ENCODE measurements at regions not wholly inside any gene's neighbourhood (a gene's known extent, or its start where the extent isn't known, plus 50 kb on each side); places are given as distances from the start of the nearest gene placed in this dataset.

DNA sequence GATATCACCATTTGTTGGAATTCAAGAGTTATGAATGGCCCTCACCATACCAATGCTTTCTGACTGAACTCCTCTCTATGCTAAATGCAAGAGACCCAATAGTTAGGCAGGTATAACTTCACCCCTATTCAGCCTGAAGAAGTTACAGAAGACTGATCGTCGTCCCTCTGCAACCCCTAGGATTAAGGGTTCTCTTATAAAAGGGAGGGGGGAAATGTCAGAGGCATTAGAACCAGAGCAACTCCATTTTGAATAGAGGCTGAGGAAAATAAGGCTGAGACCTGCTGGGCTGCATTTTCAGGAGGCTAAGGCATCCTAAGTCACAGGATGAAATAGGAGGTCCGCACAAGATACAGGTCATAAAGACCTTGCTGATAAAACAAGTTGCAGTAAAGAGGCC is 494.3 kb downstream of the SPRY1 start:
- TF ChIP-seq, protein P1, sequence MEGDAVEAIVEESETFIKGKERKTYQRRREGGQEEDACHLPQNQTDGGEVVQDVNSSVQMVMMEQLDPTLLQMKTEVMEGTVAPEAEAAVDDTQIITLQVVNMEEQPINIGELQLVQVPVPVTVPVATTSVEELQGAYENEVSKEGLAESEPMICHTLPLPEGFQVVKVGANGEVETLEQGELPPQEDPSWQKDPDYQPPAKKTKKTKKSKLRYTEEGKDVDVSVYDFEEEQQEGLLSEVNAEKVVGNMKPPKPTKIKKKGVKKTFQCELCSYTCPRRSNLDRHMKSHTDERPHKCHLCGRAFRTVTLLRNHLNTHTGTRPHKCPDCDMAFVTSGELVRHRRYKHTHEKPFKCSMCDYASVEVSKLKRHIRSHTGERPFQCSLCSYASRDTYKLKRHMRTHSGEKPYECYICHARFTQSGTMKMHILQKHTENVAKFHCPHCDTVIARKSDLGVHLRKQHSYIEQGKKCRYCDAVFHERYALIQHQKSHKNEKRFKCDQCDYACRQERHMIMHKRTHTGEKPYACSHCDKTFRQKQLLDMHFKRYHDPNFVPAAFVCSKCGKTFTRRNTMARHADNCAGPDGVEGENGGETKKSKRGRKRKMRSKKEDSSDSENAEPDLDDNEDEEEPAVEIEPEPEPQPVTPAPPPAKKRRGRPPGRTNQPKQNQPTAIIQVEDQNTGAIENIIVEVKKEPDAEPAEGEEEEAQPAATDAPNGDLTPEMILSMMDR (conservative IDR thresholded peaks at IDR 0.05): no peak

DNA sequence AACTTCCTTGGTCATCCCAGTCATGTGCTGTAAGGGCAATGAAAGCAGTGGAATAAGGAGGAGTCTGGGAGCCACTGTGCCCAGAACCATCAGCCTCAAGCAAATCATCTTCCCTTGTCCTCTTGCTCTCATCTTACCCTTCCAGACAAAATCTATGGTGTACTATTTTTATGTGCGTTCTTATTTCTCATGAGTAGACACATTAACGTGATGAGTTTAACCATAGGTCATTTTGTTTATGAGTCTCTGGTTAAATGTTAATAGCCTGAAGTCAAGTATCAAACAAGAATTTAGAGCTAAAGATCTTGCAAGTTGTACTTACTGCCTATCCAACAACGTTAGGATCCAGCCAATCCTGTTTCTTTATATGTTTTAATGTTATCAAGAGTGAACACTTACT is 495.3 kb downstream of the SPRY1 start:
- H3K27ac ChIP-seq: no peak overlapping the region; the same call in 1 of the 2 replicates
- TF ChIP-seq, protein P1 (conservative IDR thresholded peaks at IDR 0.05): no peak

More for the DNA sequence above, 494.3 kb downstream of the SPRY1 start:
- no peak overlapping the region for H3K27ac ChIP-seq

DNA sequence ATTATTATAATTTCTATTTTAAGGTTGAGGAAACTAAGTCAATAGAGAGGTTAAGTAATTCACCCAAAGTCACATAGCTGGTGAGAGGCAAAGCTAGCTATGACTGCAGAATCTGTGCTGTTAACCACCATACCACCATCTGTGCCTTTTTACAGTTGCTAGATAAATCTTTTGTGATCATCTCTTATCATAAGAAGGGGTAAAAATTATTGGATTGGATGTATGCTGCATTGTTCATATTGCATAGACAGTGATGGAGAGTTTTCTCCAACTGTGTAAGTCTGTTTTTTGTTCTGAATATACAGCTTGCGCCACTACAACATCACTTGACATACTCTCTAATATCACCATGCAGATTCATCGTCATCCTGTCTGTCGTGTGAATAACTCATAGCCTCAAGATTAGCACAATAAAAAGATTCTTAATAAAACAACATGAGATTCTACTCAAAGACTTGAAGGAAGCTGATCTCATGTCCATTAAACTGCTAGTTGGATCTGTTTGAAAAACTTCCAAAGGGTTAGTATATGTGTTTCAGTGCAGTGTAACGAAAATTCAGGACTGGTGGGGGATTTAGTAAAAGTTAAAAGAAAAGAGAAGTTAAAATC is 495.9 kb downstream of the SPRY1 start:
- peak overlapping the region; percentile 73 for H3K27ac ChIP-seq
- TF ChIP-seq, protein P1 (conservative IDR thresholded peaks at IDR 0.05): no peak

- TF ChIP-seq, protein P1 (conservative IDR thresholded peaks at IDR 0.05): no peak
Observed at GRCh38 chr4:123893011-123893981, 496.7 kb downstream of the SPRY1 start.

GRCh38 chr4:123896446-123897071 is 500.0 kb downstream of the SPRY1 start:
- TF ChIP-seq, protein P1 (conservative IDR thresholded peaks at IDR 0.05): no peak
- no peak overlapping the region for H3K27ac ChIP-seq

More at GRCh38 chr4:123893011-123893981, 496.7 kb downstream of the SPRY1 start:
- peak overlapping the region; percentile 73 for H3K27ac ChIP-seq

DNA sequence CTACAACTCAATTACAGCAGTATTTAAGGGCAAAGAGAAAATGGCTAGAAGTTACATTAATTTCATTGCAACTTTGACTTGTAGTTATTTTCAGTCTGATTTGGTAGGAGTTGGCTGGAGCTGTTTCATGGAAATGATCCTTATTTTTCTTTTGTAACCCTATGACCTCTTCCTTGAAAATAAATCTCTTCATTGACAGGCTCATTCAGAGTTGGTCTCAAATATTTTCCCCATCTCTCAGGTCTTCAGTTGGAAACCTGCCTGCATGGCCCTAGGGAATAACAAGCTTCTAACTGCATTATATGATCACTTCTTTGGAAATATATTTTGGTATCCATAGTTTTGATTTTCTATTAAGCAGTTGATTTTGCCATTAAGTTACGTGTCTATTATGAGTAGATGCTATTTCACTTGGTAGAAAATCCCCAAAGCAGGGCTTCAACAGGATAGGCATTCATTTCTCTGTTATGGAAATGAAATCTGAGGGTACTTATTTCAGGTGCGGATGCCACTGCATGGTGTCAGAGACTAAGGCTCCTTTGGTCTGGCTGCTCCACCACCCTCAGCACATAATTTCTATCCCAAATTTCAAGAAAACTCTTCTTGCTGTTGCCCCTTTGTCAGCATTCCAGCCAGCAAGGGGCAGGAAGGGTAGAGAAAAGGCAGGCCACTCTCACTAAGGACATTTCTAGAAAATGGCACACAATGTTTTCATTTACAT is 502.5 kb downstream of the SPRY1 start:
- no peak overlapping the region for H3K27ac ChIP-seq
- TF ChIP-seq, protein P1 (conservative IDR thresholded peaks at IDR 0.05): no peak
